ENCODE measurements at regions not wholly inside any gene's neighbourhood (a gene's known extent, or its start where the extent isn't known, plus 50 kb on each side); places are given as distances from the start of the nearest gene placed in this dataset.

GRCh38 chr6:3920321-3920720 lies 71.1 kb downstream of the FAM50B start:
- TF ChIP-seq CTCF (IDR thresholded peaks at IDR 0.05): no peak
- no peak for TF ChIP-seq POLR2A (IDR thresholded peaks at IDR 0.05)
